AG09309 (cell line): ENCODE measurements at regions not wholly inside any gene's neighbourhood (a gene's known extent, or its start where the extent isn't known, plus 50 kb on each side); places are given as distances from the start of the nearest gene placed in this dataset.

Experiments
- DNase-seq: peaks from one replicate; pipeline ENCODE4 v3.0.0-alpha.2; 2010; ENCODE audit warnings: low read depth
- H3K4me3 ChIP-seq: 2 replicates; pipeline ENCODE4 v1.5.1; 2011; ENCODE audit warnings: mild to moderate bottlenecking, low read depth, low read length, moderate library complexity; ENCODE audit not compliant: control insufficient read depth
- CTCF ChIP-seq: IDR thresholded peaks from 2 replicates; pipeline ENCODE4 v1.5.1; 2011; ENCODE audit warnings: mild to moderate bottlenecking, low read depth, low read length, inconsistent platforms; ENCODE audit not compliant: insufficient read depth, control insufficient read depth; ENCODE audit errors: missing control alignments

GRCh38 chrX:134183665-134184064, 53.3 kb upstream of the CCDC160 start:
- no peak for DNase-seq
- TF ChIP-seq CTCF: no peak

GRCh38 chrX:134184936-134185335, 52.0 kb upstream of the CCDC160 start:
- no peak for DNase-seq
- no peak for TF ChIP-seq CTCF
- H3K4me3 ChIP-seq: no peak overlapping the region

More at GRCh38 chrX:134183665-134184064, 53.3 kb upstream of the CCDC160 start:
- H3K4me3 ChIP-seq: no peak overlapping the region

- H3K4me3 ChIP-seq: no peak overlapping the region
- TF ChIP-seq CTCF: no peak
- no peak for DNase-seq
Measured at GRCh38 chrX:134186362-134187121, 50.4 kb upstream of the CCDC160 start.
